Peyer's patch (tissue), 4 donors: ENCODE measurements at regions not wholly inside any gene's neighbourhood (a gene's known extent, or its start where the extent isn't known, plus 50 kb on each side); places are given as distances from the start of the nearest gene placed in this dataset.

Source experiments
- POLR2A ChIP-seq, 2 donors: fragments of 450-650 bp; IDR thresholded peaks; one replicate each; pipeline ENCODE4 v1.5.1; 2017; ENCODE audit warnings: antibody characterized with exemption in 2 of 2, mild to moderate bottlenecking in 2 of 2, moderate library complexity in 2 of 2
- TF ChIP-seq, protein P1 (sequence below), 6 experiments: fragments of 450-650 bp in 4 of 6; fragments of 200-600 bp in 2 of 6; sonication (generic) in 1 of 6; IDR thresholded peaks; one replicate each; pipeline ENCODE4 v1.5.1; 2017 to 2019; ENCODE audit warnings: antibody characterized with exemption in 6 of 6, mild to moderate bottlenecking in 3 of 6, moderate library complexity in 1 of 6

DNA sequence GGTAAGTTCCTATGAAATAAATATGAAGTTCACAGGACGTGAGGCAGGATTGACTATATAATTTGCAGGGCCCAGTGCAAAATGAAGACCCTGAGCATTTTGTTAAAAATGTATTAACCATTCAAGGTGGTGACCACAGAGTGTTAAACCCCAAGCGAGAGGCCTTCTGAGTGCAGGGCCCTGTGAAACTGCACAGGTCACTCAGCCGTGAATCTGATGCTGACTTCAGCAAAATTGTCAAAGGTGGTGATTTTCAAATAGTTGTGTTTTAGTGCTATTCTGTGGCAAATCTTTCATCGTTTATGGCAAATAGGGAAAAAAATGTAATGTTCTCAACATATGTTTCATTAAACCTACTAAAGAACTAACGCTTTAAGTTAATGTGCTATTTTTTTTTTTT is 334.0 kb upstream of the NAV3 start:
- no peak for TF ChIP-seq POLR2A (IDR thresholded peaks at IDR 0.05)
- TF ChIP-seq, protein P1, sequence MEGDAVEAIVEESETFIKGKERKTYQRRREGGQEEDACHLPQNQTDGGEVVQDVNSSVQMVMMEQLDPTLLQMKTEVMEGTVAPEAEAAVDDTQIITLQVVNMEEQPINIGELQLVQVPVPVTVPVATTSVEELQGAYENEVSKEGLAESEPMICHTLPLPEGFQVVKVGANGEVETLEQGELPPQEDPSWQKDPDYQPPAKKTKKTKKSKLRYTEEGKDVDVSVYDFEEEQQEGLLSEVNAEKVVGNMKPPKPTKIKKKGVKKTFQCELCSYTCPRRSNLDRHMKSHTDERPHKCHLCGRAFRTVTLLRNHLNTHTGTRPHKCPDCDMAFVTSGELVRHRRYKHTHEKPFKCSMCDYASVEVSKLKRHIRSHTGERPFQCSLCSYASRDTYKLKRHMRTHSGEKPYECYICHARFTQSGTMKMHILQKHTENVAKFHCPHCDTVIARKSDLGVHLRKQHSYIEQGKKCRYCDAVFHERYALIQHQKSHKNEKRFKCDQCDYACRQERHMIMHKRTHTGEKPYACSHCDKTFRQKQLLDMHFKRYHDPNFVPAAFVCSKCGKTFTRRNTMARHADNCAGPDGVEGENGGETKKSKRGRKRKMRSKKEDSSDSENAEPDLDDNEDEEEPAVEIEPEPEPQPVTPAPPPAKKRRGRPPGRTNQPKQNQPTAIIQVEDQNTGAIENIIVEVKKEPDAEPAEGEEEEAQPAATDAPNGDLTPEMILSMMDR (IDR thresholded peaks at IDR 0.05), result no peak
